ENCODE measurements at regions not wholly inside any gene's neighbourhood (a gene's known extent, or its start where the extent isn't known, plus 50 kb on each side); places are given as distances from the start of the nearest gene placed in this dataset.

GRCh38 chr2:220221992-220222391, 594.6 kb downstream of the SLC4A3 start:
- no peak for TF ChIP-seq POLR2A (IDR thresholded peaks at IDR 0.05)
- no peak for TF ChIP-seq CTCF (IDR thresholded peaks at IDR 0.05)

All from body of pancreas (tissue), 4 donors.